ENCODE measurements at regions not wholly inside any gene's neighbourhood (a gene's known extent, or its start where the extent isn't known, plus 50 kb on each side); places are given as distances from the start of the nearest gene placed in this dataset.

DNA sequence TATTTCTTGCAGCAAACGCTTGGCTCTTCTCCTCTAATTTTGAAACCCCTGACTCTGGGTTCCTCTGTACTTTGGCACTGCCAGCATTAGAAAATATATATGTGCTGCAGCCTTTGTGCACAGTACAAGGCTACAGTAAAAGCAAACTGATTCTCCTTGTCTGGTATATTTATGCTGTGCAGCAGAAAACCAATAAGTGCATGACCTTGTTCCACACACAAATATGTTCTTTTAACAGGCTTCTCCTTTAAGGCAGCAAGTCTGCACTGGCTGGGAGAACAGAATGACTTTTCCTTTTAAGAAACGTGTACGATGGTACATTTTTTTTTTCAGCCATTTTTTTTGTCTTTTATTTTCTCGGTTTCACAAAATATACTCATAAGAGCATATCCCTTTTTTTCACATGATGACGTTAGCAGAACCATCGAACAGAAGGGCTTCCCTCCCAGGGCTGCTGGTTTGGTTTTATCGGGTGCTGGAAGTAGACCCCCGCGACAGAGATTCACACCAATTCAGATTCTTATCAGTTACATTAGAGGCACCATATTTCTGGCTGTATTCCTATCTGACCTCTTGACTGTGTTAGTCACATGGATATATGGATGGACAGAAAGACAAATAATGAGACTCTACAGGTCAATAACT lies 129.9 kb upstream of the ARID1B start:
- FAIRE-seq, result no peak
- no peaks in the 10 kb centered on the region for H3K9me3 ChIP-seq (ENCODE audit: control insufficient read depth, low read depth, low read length)

DNA sequence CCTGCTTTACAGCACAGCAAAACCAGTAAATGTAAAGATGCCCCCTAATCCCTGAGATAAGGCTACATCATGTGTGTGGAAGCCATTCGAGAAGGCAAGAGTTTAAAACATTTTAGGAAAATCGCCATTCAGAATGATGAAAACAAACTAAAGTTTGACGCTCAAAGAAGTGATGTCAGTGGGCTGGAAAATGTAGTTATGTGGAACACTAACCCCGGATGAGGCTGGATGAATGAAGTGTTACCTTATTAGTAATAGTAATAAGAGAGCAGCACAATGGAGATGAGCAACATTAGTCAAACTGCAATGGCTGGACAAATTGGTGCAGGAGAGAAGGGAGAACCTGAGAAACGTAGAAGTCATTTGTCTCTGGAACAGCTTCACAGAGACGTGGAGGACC lies 130.7 kb upstream of the ARID1B start:
- TF ChIP-seq, protein P1, sequence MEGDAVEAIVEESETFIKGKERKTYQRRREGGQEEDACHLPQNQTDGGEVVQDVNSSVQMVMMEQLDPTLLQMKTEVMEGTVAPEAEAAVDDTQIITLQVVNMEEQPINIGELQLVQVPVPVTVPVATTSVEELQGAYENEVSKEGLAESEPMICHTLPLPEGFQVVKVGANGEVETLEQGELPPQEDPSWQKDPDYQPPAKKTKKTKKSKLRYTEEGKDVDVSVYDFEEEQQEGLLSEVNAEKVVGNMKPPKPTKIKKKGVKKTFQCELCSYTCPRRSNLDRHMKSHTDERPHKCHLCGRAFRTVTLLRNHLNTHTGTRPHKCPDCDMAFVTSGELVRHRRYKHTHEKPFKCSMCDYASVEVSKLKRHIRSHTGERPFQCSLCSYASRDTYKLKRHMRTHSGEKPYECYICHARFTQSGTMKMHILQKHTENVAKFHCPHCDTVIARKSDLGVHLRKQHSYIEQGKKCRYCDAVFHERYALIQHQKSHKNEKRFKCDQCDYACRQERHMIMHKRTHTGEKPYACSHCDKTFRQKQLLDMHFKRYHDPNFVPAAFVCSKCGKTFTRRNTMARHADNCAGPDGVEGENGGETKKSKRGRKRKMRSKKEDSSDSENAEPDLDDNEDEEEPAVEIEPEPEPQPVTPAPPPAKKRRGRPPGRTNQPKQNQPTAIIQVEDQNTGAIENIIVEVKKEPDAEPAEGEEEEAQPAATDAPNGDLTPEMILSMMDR (optimal IDR thresholded peaks at IDR 0.05 in 1 of 3, IDR thresholded peaks at IDR 0.05 in 1 of 3, conservative IDR thresholded peaks at IDR 0.05 in 1 of 3; ENCODE audit: extremely low read depth in 1 of 3, insufficient read depth in 2 of 3, low read length in 3 of 3), result no peak
- Histone ChIP-seq H2AFZ (ENCODE audit: control insufficient read depth, low read length) (no peak overlapping the region), H3K9me3 (ENCODE audit: control insufficient read depth, low read depth, low read length) (no peaks in the 10 kb centered on the region), H3K9me1 (ENCODE audit: control insufficient read depth, extremely low read depth, insufficient read depth, low read length) (no peaks in the 10 kb centered on the region), H3K36me3 (ENCODE audit: control insufficient read depth in 2 of 2, extremely low read depth in 1 of 2, insufficient read depth in 2 of 2, low read length in 2 of 2) (no peaks in the 10 kb centered on the region), H3K9ac (ENCODE audit: control insufficient read depth, extremely low read depth, insufficient read depth, low read length) (no peak overlapping the region), H3K4me3 (ENCODE audit: control insufficient read depth in 2 of 3, extremely low read depth in 1 of 3, insufficient read depth in 2 of 3, low read depth in 1 of 3, low read length in 3 of 3) (no peak overlapping the region), H3K27me3 (ENCODE audit: control insufficient read depth, extremely low read depth, insufficient read depth, low read length) (no peaks in the 10 kb centered on the region), H4K20me1 (ENCODE audit: control insufficient read depth, extremely low read depth, insufficient read depth, low read length) (no peaks in the 10 kb centered on the region), H3K27ac (ENCODE audit: control insufficient read depth, insufficient read depth, low read length) (no peak overlapping the region), H3K4me1 (ENCODE audit: control insufficient read depth, extremely low read depth, insufficient read depth, low read length) (no peaks in the 10 kb centered on the region), H3K79me2 (ENCODE audit: control insufficient read depth, insufficient read depth, low read length) (no peaks in the 10 kb centered on the region), H3K4me2 (ENCODE audit: control insufficient read depth, extremely low read depth, insufficient read depth, low read depth, low read length) (no peak overlapping the region)
- FAIRE-seq, result no peak
- DNase-seq (ENCODE audit: low read depth, low spot score), result no peak
- dilution Hi-C loops (cut with MboI; ENCODE audit: extremely low pct_ligation_motif_present, low sequenced_read_pairs), result no loop called here

More for the DNA sequence above, 129.9 kb upstream of the ARID1B start:
- dilution Hi-C loops (cut with MboI; ENCODE audit: extremely low pct_ligation_motif_present, low sequenced_read_pairs), result no loop called here
- Histone ChIP-seq H3K9ac (ENCODE audit: control insufficient read depth, extremely low read depth, insufficient read depth, low read length) (no peak overlapping the region), H3K4me3 (ENCODE audit: control insufficient read depth in 2 of 3, extremely low read depth in 1 of 3, insufficient read depth in 2 of 3, low read depth in 1 of 3, low read length in 3 of 3) (no peak overlapping the region), H3K9me1 (ENCODE audit: control insufficient read depth, extremely low read depth, insufficient read depth, low read length) (no peaks in the 10 kb centered on the region), H3K27me3 (ENCODE audit: control insufficient read depth, extremely low read depth, insufficient read depth, low read length) (no peaks in the 10 kb centered on the region), H3K4me1 (ENCODE audit: control insufficient read depth, extremely low read depth, insufficient read depth, low read length) (no peaks in the 10 kb centered on the region), H3K4me2 (ENCODE audit: control insufficient read depth, extremely low read depth, insufficient read depth, low read depth, low read length) (no peak overlapping the region), H2AFZ (ENCODE audit: control insufficient read depth, low read length) (no peak overlapping the region), H3K27ac (ENCODE audit: control insufficient read depth, insufficient read depth, low read length) (no peak overlapping the region), H3K36me3 (ENCODE audit: control insufficient read depth in 2 of 2, extremely low read depth in 1 of 2, insufficient read depth in 2 of 2, low read length in 2 of 2) (no peaks in the 10 kb centered on the region), H3K79me2 (ENCODE audit: control insufficient read depth, insufficient read depth, low read length) (no peaks in the 10 kb centered on the region), H4K20me1 (ENCODE audit: control insufficient read depth, extremely low read depth, insufficient read depth, low read length) (no peaks in the 10 kb centered on the region)
- DNase-seq (ENCODE audit: low read depth, low spot score), result no peak
- TF ChIP-seq, protein P1 (optimal IDR thresholded peaks at IDR 0.05 in 1 of 3, IDR thresholded peaks at IDR 0.05 in 1 of 3, conservative IDR thresholded peaks at IDR 0.05 in 1 of 3; ENCODE audit: extremely low read depth in 1 of 3, insufficient read depth in 2 of 3, low read length in 3 of 3), result no peak
- no peak for TF ChIP-seq EZH2 (IDR thresholded peaks at IDR 0.05; ENCODE audit: low read length)

All from keratinocyte (primary cell).